Astrocyte (in vitro differentiated cells and primary cell): ENCODE measurements at regions not wholly inside any gene's neighbourhood (a gene's known extent, or its start where the extent isn't known, plus 50 kb on each side); places are given as distances from the start of the nearest gene placed in this dataset.

Experiments used
- DNase-seq: peaks from one replicate; pipeline ENCODE4 v3.0.0-alpha.2; 2010; ENCODE audit warnings: low read depth
- FAIRE-seq: peaks from 2 replicates; lab custom pipeline; 2011; peaks lifted over from hg19 to GRCh38; lab: Jason Lieb, UNC
- H2AFZ ChIP-seq: 2 replicates; pipeline ENCODE4 v1.6.0; 2012; ENCODE audit warnings: low read depth, low read length, inconsistent platforms
- H3K27ac ChIP-seq: 2 replicates; pipeline ENCODE4 v1.5.1; 2011; ENCODE audit warnings: low read depth, low read length, inconsistent platforms
- H3K27me3 ChIP-seq: 2 replicates; pipeline ENCODE4 v1.6.0; 2011; ENCODE audit warnings: low read length, inconsistent platforms; ENCODE audit not compliant: insufficient read depth
- H3K36me3 ChIP-seq: 2 replicates; pipeline ENCODE4 v1.5.1; 2011; ENCODE audit warnings: low read length, inconsistent platforms; ENCODE audit not compliant: insufficient read depth
- H3K4me1 ChIP-seq: 2 replicates; pipeline ENCODE4 v1.5.1; 2011; ENCODE audit warnings: low read length, inconsistent platforms; ENCODE audit not compliant: insufficient read depth
- H3K4me2 ChIP-seq: 2 replicates; pipeline ENCODE4 v1.6.0; 2012; ENCODE audit warnings: low read length, inconsistent platforms
- H3K4me3 ChIP-seq: 2 replicates; pipeline ENCODE4 v1.5.1; 2011; ENCODE audit warnings: low read depth, mild to moderate bottlenecking, low read length, inconsistent platforms; ENCODE audit not compliant: insufficient read depth
- H3K79me2 ChIP-seq: 2 replicates; pipeline ENCODE4 v1.6.0; 2012; ENCODE audit warnings: mild to moderate bottlenecking, low read length, inconsistent platforms; ENCODE audit not compliant: insufficient read depth
- H3K9ac ChIP-seq: 2 replicates; pipeline ENCODE4 v1.6.0; 2012; ENCODE audit warnings: mild to moderate bottlenecking, low read length, inconsistent platforms
- H3K9me3 ChIP-seq: 2 replicates; pipeline ENCODE4 v1.5.1; 2012; ENCODE audit warnings: low read depth, mild to moderate bottlenecking, low read length, inconsistent platforms; ENCODE audit not compliant: insufficient read depth
- H4K20me1 ChIP-seq: 2 replicates; pipeline ENCODE4 v1.6.0; 2012; ENCODE audit warnings: low read length, inconsistent platforms; ENCODE audit not compliant: insufficient read depth
- H3K27ac Mint-ChIP-seq: one replicate; pipeline ENCODE4 v1.8.0; 2021; ENCODE audit warnings: mild to moderate bottlenecking, mixed read lengths; ENCODE audit not compliant: unreplicated experiment
- H3K27me3 Mint-ChIP-seq: one replicate; pipeline ENCODE4 v1.8.0; 2021; ENCODE audit warnings: low read depth, mixed read lengths; ENCODE audit not compliant: unreplicated experiment
- H3K36me3 Mint-ChIP-seq: one replicate; pipeline ENCODE4 v1.8.0; 2021; ENCODE audit warnings: low read depth, mixed read lengths; ENCODE audit not compliant: unreplicated experiment
- H3K4me1 Mint-ChIP-seq: one replicate; pipeline ENCODE4 v1.8.0; 2021; ENCODE audit warnings: low read depth, mixed read lengths; ENCODE audit not compliant: unreplicated experiment
- H3K4me3 Mint-ChIP-seq: one replicate; pipeline ENCODE4 v1.8.0; 2021; ENCODE audit warnings: mild to moderate bottlenecking, moderate library complexity, mixed read lengths; ENCODE audit not compliant: unreplicated experiment
- H3K9me3 Mint-ChIP-seq: one replicate; pipeline ENCODE4 v1.8.0; 2021; ENCODE audit warnings: mild to moderate bottlenecking, mixed read lengths; ENCODE audit not compliant: unreplicated experiment
- CTCF ChIP-seq: IDR thresholded peaks from 2 replicates; pipeline ENCODE4 v1.5.1; 2011; ENCODE audit warnings: low read depth, mild to moderate bottlenecking, inconsistent platforms, low read length, moderate library complexity; ENCODE audit not compliant: insufficient read depth
- EZH2 ChIP-seq: IDR thresholded peaks from 2 replicates; pipeline ENCODE4 v1.6.1; 2012; ENCODE audit warnings: mild to moderate bottlenecking, low read length, inconsistent platforms; ENCODE audit not compliant: insufficient read depth

DNA sequence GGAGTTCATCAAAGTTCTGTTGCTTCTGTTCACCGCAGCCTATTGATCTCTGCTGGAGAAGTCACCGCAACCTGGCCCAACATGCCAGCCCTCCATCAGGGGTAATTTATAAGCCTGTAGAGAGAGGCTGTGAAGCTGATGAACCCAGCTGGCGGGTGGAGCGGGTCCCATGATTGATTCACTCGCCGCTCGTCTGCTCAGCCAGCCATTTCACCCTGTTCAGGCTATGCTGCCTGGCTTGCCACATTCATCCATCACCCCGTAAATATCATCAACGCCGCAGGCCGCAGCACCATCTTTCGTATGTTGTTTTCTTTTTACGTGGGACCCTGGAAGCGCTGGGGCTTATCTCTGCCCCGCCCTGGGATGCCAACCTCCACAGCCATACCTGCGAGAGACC is 116.7 kb upstream of the OPCML start:
- Mint-ChIP-seq H3K9me3 (peaks cover 3% of the 10 kb centered on the region), H3K36me3 (no peaks in the 10 kb centered on the region)
- no peaks in the 10 kb centered on the region for H3K36me3 ChIP-seq

GRCh38 chr11:133639408-133639807 is 107.1 kb upstream of the OPCML start:
- Mint-ChIP-seq H3K27ac (no peak overlapping the region), H3K4me3 (no peak overlapping the region), H3K4me1 (no peaks in the 10 kb centered on the region), H3K36me3 (no peaks in the 10 kb centered on the region), H3K9me3 (peaks cover 2% of the 10 kb centered on the region), H3K27me3 (peaks cover 24% of the 10 kb centered on the region)
- H3K9ac ChIP-seq: no peak overlapping the region
- H3K4me3 ChIP-seq: no peak overlapping the region
- H3K27ac ChIP-seq: no peak overlapping the region
- no peaks in the 10 kb centered on the region for H3K27me3 ChIP-seq
- H3K4me2 ChIP-seq: no peak overlapping the region
- H3K79me2 ChIP-seq: no peaks in the 10 kb centered on the region
- H3K4me1 ChIP-seq: no peaks in the 10 kb centered on the region
- DNase-seq (no peak), FAIRE-seq (no peak)
- H3K36me3 ChIP-seq: no peaks in the 10 kb centered on the region
- TF ChIP-seq CTCF: no peak
- TF ChIP-seq EZH2: no peak
- H3K9me3 ChIP-seq: peaks cover 4% of the 10 kb centered on the region
- H4K20me1 ChIP-seq: no peaks in the 10 kb centered on the region
- H2AFZ ChIP-seq: no peak overlapping the region

More for the DNA sequence above, 116.7 kb upstream of the OPCML start:
- DNase-seq (no peak), FAIRE-seq (no peak)
- Mint-ChIP-seq H3K4me3 (no peak overlapping the region), H3K4me1 (no peaks in the 10 kb centered on the region), H3K27ac (no peak overlapping the region), H3K27me3 (peaks cover 17% of the 10 kb centered on the region)
- H3K9ac ChIP-seq: no peak overlapping the region
- H4K20me1 ChIP-seq: no peaks in the 10 kb centered on the region
- H2AFZ ChIP-seq: no peak overlapping the region
- H3K4me1 ChIP-seq: no peaks in the 10 kb centered on the region
- no peak overlapping the region for H3K4me3 ChIP-seq
- no peaks in the 10 kb centered on the region for H3K9me3 ChIP-seq
- no peaks in the 10 kb centered on the region for H3K27me3 ChIP-seq
- TF ChIP-seq CTCF: no peak
- TF ChIP-seq EZH2: no peak
- H3K27ac ChIP-seq: no peak overlapping the region
- H3K79me2 ChIP-seq: no peaks in the 10 kb centered on the region
- no peak overlapping the region for H3K4me2 ChIP-seq

- TF ChIP-seq EZH2 (no peak), CTCF (no peak)
Measured at GRCh38 chr11:133638921-133639320, 106.6 kb upstream of the OPCML start.

More at GRCh38 chr11:133638921-133639320, 106.6 kb upstream of the OPCML start:
- DNase-seq: no peak
- H3K36me3 Mint-ChIP-seq: no peaks in the 10 kb centered on the region
- H3K9me3 Mint-ChIP-seq: peaks cover 2% of the 10 kb centered on the region
- no peaks in the 10 kb centered on the region for H3K79me2 ChIP-seq
- H3K9me3 ChIP-seq: peaks cover 4% of the 10 kb centered on the region
- no peaks in the 10 kb centered on the region for H3K27me3 ChIP-seq
- H3K4me1 ChIP-seq: no peaks in the 10 kb centered on the region
- H3K27ac ChIP-seq: no peak overlapping the region
- no peak overlapping the region for H3K4me3 Mint-ChIP-seq
- no peak overlapping the region for H3K27ac Mint-ChIP-seq
- H3K36me3 ChIP-seq: no peaks in the 10 kb centered on the region
- no peak overlapping the region for H2AFZ ChIP-seq
- no peaks in the 10 kb centered on the region for H4K20me1 ChIP-seq
- no peak overlapping the region for H3K4me2 ChIP-seq
- no peak overlapping the region for H3K9ac ChIP-seq
- peaks cover 24% of the 10 kb centered on the region for H3K27me3 Mint-ChIP-seq
- no peaks in the 10 kb centered on the region for H3K4me1 Mint-ChIP-seq
- FAIRE-seq: no peak
- H3K4me3 ChIP-seq: no peak overlapping the region
